ENCODE measurements at regions not wholly inside any gene's neighbourhood (a gene's known extent, or its start where the extent isn't known, plus 50 kb on each side); places are given as distances from the start of the nearest gene placed in this dataset.
"Not testable (repeated sequence)": the region's sequence is repeated elsewhere in the genome, so short reads cannot be mapped to it uniquely, and the experiment has no call there.

DNA sequence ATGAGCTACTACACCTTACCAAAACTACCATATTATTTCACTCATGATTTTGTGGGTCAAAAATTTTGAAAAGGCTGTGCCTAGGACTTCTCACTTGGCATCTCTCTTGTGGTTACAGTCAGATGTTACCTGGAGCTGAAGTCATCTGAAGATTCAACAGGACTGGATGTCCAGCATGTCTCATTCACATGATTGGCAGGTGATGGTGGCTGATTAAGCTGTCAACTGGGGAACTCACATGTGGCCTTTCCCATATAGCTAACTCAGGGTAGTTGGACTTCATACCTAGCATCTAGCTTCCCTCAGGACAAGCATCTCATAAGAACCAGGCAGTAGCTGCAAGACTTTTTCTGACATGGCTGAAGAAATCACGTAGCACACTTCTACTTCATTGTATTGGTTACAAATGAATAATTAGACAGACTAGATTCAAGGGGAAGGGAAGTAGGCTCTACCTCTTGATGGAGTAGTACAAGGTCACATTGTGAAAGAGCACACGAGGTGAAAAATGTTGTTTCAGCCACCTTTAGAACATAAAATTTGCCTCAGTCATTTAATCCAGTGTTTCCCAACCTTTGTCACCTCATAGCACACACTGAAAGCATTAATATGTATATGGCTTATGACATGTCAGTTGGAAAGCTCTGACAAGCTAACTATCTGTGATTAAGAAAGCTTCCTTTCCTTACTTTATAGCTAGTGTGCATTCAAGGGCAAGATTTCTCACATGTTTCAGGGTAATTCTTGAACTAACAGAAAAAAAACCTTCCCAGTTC lies 68.0 kb upstream of the PTGFRN start:
- Histone ChIP-seq H3K36me3 (ENCODE audit: control insufficient read depth, insufficient read depth, low read length) (no peaks in the 10 kb centered on the region), H3K9me3 (ENCODE audit: control insufficient read depth in 2 of 2, low read length in 2 of 2) (no peaks in the 10 kb centered on the region), H3K4me1 (ENCODE audit: control insufficient read depth, insufficient read depth, low read length, poor library complexity, severe bottlenecking) (no peaks in the 10 kb centered on the region), H3K27ac (ENCODE audit: insufficient read depth, low read length, poor library complexity, severe bottlenecking) (no peak overlapping the region), H3K4me3 (ENCODE audit: low read depth, low read length) (no peak overlapping the region), H3K27me3 (ENCODE audit: control insufficient read depth, insufficient read depth, low read length) (no peaks in the 10 kb centered on the region)
- no peak for ATAC-seq (ENCODE audit: low read depth in 2 of 2)
- no peak for DNase-seq
- Mint-ChIP-seq H3K9me3 (peaks cover 0 to 10% (median 1%) of the 10 kb centered on the region in 7 donors), H3K4me1 (peaks cover 0 to 6% (median 0%) of the 10 kb centered on the region in 4 donors), H3K27ac (no peak overlapping the region), H3K4me3 (no peak overlapping the region), H3K36me3 (peaks cover 7% of the 10 kb centered on the region), H3K27me3 (no peaks in the 10 kb centered on the region)

DNA sequence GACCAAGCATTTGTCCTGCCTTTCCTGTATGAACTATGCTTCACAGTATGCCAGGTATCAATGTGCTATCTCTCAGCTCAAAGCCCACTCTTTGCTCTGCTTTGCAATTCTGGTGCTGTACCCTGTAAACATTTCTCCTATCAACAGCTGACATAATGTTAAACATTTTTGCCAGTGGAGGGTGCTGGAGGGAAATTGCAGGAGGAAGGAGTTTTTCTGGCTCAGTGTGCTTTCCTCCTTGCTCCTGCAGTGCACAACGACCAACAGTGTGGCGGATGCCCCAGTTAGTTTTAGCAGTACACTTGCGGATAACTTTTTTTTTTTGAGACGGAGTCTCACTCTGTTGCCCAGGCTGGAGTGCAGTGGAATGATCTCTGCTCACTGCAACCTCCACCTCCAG lies 67.1 kb upstream of the PTGFRN start:
- peaks cover under 1 to 6% (median 1%) of the 10 kb centered on the region in 4 donors for H3K4me1 Mint-ChIP-seq

DNA sequence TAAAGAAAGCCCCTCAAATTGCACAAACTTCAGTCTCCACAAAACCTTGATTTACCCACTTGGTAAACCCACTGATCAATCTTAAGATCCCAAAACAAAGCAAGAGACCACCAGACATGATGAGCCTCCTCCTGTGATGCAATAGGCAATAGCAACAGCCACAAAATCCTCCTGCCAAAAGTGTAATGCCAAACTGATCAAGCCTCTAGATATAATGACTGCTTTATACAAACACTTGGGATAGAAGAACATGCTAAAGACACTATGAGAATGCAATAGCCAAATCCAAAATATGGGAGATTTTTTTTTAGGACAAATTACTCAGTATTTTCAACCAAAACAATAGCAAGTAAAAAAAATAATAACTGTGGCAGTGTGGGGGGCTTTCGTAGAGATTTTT lies 64.9 kb upstream of the PTGFRN start:
- Mint-ChIP-seq H3K4me1 (peaks cover 4 to 11% (median 6%) of the 10 kb centered on the region in 4 donors), H3K27ac (no peak overlapping the region)

More for the DNA sequence above, 67.1 kb upstream of the PTGFRN start:
- no peak for DNase-seq
- peaks cover 2% of the 10 kb centered on the region for H3K36me3 Mint-ChIP-seq
- no peak for ATAC-seq (ENCODE audit: low read depth in 2 of 2)
- no peaks in the 10 kb centered on the region for H3K9me3 ChIP-seq (ENCODE audit: control insufficient read depth in 2 of 2, low read length in 2 of 2)
- H3K4me3 ChIP-seq (ENCODE audit: low read depth, low read length): no peak overlapping the region
- H3K27me3 ChIP-seq (ENCODE audit: control insufficient read depth, insufficient read depth, low read length): no peaks in the 10 kb centered on the region
- H3K36me3 ChIP-seq (ENCODE audit: control insufficient read depth, insufficient read depth, low read length): no peaks in the 10 kb centered on the region
- no peak overlapping the region for H3K27ac Mint-ChIP-seq
- no peaks in the 10 kb centered on the region for H3K4me1 ChIP-seq (ENCODE audit: control insufficient read depth, insufficient read depth, low read length, poor library complexity, severe bottlenecking)
- H3K27ac ChIP-seq (ENCODE audit: insufficient read depth, low read length, poor library complexity, severe bottlenecking): no peak overlapping the region
- no peak overlapping the region for H3K4me3 Mint-ChIP-seq
- no peaks in the 10 kb centered on the region for H3K27me3 Mint-ChIP-seq
- H3K9me3 Mint-ChIP-seq: peaks cover 0 to 2% (median 1%) of the 10 kb centered on the region in 7 donors

GRCh38 chr1:116847190-116847589 lies 62.5 kb upstream of the PTGFRN start:
- no peak overlapping the region for H3K4me3 Mint-ChIP-seq

More for the DNA sequence above, 64.9 kb upstream of the PTGFRN start:
- Histone ChIP-seq H3K27me3 (ENCODE audit: control insufficient read depth, insufficient read depth, low read length) (no peaks in the 10 kb centered on the region), H3K27ac (ENCODE audit: insufficient read depth, low read length, poor library complexity, severe bottlenecking) (no peak overlapping the region), H3K4me1 (ENCODE audit: control insufficient read depth, insufficient read depth, low read length, poor library complexity, severe bottlenecking) (no peaks in the 10 kb centered on the region), H3K36me3 (ENCODE audit: control insufficient read depth, insufficient read depth, low read length) (no peaks in the 10 kb centered on the region), H3K9me3 (ENCODE audit: control insufficient read depth in 2 of 2, low read length in 2 of 2) (no peaks in the 10 kb centered on the region), H3K4me3 (ENCODE audit: low read depth, low read length) (no peak overlapping the region)
- ATAC-seq (ENCODE audit: low read depth in 2 of 2): no peak
- H3K9me3 Mint-ChIP-seq: peaks cover 0 to 1% (median 0%) of the 10 kb centered on the region in 7 donors
- DNase-seq: no peak
- no peaks in the 10 kb centered on the region for H3K27me3 Mint-ChIP-seq
- no peaks in the 10 kb centered on the region for H3K36me3 Mint-ChIP-seq
- H3K4me3 Mint-ChIP-seq: no peak overlapping the region

DNA sequence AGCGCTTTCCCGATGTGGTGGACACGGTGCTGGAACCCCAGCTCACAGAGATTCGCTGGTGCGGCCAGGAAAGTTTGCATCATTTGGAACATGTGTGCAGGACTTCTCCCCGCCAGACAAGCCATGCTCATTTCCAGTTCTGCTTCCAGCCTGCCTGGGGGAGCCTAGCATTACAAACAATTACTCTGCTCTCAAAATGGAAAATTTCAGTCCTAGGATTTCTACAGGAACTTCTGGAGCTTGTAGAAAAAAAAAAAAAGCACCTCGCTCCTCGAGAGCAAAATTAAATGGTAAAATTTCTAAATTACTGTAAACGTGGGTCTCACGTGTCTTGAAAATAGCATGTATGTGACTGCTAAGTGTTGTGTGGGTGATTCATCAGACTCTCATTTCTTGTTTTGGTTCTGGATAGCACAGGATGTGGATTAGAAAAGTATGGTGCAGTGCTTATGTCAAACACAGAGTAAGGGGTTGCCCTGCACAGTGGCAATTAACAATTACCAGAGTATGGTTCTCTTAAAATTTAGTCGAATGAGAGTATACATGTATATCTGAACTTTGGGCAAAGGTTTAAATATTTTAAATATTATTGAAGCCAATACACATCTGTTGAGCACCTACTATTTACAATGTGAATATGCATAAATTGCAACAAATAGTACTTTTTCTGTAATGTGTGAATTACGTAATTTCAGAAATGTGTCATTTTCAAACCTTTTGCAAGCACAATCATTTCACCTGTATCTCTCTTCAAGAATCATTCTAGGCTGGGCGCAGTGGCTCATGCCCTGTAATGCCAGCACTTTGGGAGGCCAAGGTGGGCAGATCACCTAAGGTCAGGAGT lies 61.8 kb upstream of the PTGFRN start:
- peak overlapping the region in 1 of 3 donors; percentile 3 for H3K27ac Mint-ChIP-seq
- H3K27me3 Mint-ChIP-seq: no peaks in the 10 kb centered on the region
- Histone ChIP-seq H3K4me3 (ENCODE audit: low read depth, low read length) (no peak overlapping the region), H3K36me3 (ENCODE audit: control insufficient read depth, insufficient read depth, low read length) (no peaks in the 10 kb centered on the region), H3K27ac (ENCODE audit: insufficient read depth, low read length, poor library complexity, severe bottlenecking) (no peak overlapping the region), H3K27me3 (ENCODE audit: control insufficient read depth, insufficient read depth, low read length) (no peaks in the 10 kb centered on the region), H3K9me3 (ENCODE audit: control insufficient read depth in 2 of 2, low read length in 2 of 2) (no peaks in the 10 kb centered on the region), H3K4me1 (ENCODE audit: control insufficient read depth, insufficient read depth, low read length, poor library complexity, severe bottlenecking) (no peaks in the 10 kb centered on the region)
- H3K36me3 Mint-ChIP-seq: no peaks in the 10 kb centered on the region
- peak overlapping the region in 1 of 4 donors; percentile 43 for H3K4me3 Mint-ChIP-seq
- peaks cover 0 to 1% (median 0%) of the 10 kb centered on the region in 7 donors for H3K9me3 Mint-ChIP-seq
- ATAC-seq (ENCODE audit: low read depth in 2 of 2): peak; percentile 88 to 98
- DNase-seq: peak in 2 of 3 donors; percentile 16 to 77
- H3K4me1 Mint-ChIP-seq: peaks cover 2 to 25% (median 6%) of the 10 kb centered on the region in 4 donors

More at GRCh38 chr1:116847190-116847589, 62.5 kb upstream of the PTGFRN start:
- Mint-ChIP-seq H3K9me3 (peaks cover 0 to 1% (median 0%) of the 10 kb centered on the region in 7 donors), H3K36me3 (no peaks in the 10 kb centered on the region), H3K4me1 (peaks cover 2 to 25% (median 6%) of the 10 kb centered on the region in 4 donors), H3K27me3 (no peaks in the 10 kb centered on the region), H3K27ac (peak overlapping the region in 2 of 3 donors; percentile 3 to 43)
- Histone ChIP-seq H3K27me3 (ENCODE audit: control insufficient read depth, insufficient read depth, low read length) (no peaks in the 10 kb centered on the region), H3K4me3 (ENCODE audit: low read depth, low read length) (no peak overlapping the region), H3K36me3 (ENCODE audit: control insufficient read depth, insufficient read depth, low read length) (no peaks in the 10 kb centered on the region), H3K4me1 (ENCODE audit: control insufficient read depth, insufficient read depth, low read length, poor library complexity, severe bottlenecking) (no peaks in the 10 kb centered on the region), H3K9me3 (ENCODE audit: control insufficient read depth in 2 of 2, low read length in 2 of 2) (no peaks in the 10 kb centered on the region), H3K27ac (ENCODE audit: insufficient read depth, low read length, poor library complexity, severe bottlenecking) (no peak overlapping the region)
- ATAC-seq (ENCODE audit: low read depth in 2 of 2): no peak
- no peak for DNase-seq

DNA sequence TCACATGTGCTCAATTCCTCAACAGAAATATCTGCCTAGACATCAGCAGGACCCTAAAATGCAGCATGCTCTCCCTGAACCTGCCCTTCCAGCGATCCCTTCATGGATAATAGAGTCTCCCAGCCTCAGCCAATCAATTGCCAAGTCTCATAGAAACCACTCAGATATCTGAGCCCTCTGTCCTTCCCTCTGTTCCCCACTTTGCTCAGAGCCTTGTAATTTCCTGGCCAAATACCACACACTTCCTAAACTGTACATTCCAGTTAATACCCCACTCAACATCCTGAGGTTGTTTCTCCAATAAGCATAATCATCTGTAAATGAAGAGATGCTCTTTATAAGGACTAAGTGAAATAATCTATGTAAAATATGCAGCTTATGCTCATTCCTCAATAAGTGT lies 59.3 kb upstream of the PTGFRN start:
- H3K4me1 Mint-ChIP-seq: peaks cover 11 to 32% (median 19%) of the 10 kb centered on the region in 4 donors
- H3K36me3 Mint-ChIP-seq: no peaks in the 10 kb centered on the region
- no peaks in the 10 kb centered on the region for H3K36me3 ChIP-seq (ENCODE audit: control insufficient read depth, insufficient read depth, low read length)
- no peak overlapping the region for H3K4me3 ChIP-seq (ENCODE audit: low read depth, low read length)
- peaks cover 3% of the 10 kb centered on the region for H3K4me1 ChIP-seq (ENCODE audit: control insufficient read depth, insufficient read depth, low read length, poor library complexity, severe bottlenecking)
- peaks cover 0 to 1% (median 0%) of the 10 kb centered on the region in 7 donors for H3K9me3 Mint-ChIP-seq
- no peaks in the 10 kb centered on the region for H3K27me3 ChIP-seq (ENCODE audit: control insufficient read depth, insufficient read depth, low read length)
- no peaks in the 10 kb centered on the region for H3K27me3 Mint-ChIP-seq
- DNase-seq (no peak), ATAC-seq (ENCODE audit: low read depth in 2 of 2) (no peak)
- H3K27ac ChIP-seq (ENCODE audit: insufficient read depth, low read length, poor library complexity, severe bottlenecking): no peak overlapping the region
- H3K4me3 Mint-ChIP-seq: no peak overlapping the region
- no peaks in the 10 kb centered on the region for H3K9me3 ChIP-seq (ENCODE audit: control insufficient read depth in 2 of 2, low read length in 2 of 2)
- no peak overlapping the region for H3K27ac Mint-ChIP-seq

DNA sequence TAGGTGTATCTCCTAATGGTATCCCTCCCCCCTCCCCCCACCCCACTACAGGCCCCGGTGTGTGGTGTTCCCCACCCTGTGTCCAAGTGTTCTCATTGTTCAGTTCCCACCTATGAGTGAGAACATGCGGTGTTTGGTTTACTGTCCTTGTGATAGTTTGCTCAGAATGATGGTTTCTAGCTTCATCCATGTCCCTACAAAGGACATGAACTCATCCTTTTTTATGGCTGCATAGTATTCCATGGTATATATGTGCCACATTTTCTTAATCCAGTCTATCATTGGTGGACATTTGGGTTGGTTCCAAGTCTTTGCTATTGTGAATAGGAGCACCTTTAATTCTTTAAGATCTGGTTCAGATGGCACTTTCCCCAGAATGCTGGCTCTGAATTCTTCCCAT lies 58.5 kb upstream of the PTGFRN start:
- not testable (repeated sequence) for H3K27ac Mint-ChIP-seq; DNase-seq; H3K9me3 ChIP-seq (ENCODE audit: control insufficient read depth in 2 of 2, low read length in 2 of 2); ATAC-seq (ENCODE audit: low read depth in 2 of 2); H3K9me3 Mint-ChIP-seq; H3K36me3 ChIP-seq (ENCODE audit: control insufficient read depth, insufficient read depth, low read length); H3K27me3 ChIP-seq (ENCODE audit: control insufficient read depth, insufficient read depth, low read length); H3K4me1 ChIP-seq (ENCODE audit: control insufficient read depth, insufficient read depth, low read length, poor library complexity, severe bottlenecking); H3K4me3 ChIP-seq (ENCODE audit: low read depth, low read length); H3K27ac ChIP-seq (ENCODE audit: insufficient read depth, low read length, poor library complexity, severe bottlenecking); H3K27me3 Mint-ChIP-seq; H3K36me3 Mint-ChIP-seq
- Mint-ChIP-seq H3K4me1 (peaks cover 11 to 32% (median 18%) of the 10 kb centered on the region in 4 donors), H3K4me3 (peak overlapping the region in 1 of 4 donors; percentile 4)
